Embryonic facial prominence (tissue), 1 donor: ENCODE measurements at regions not wholly inside any gene's neighbourhood (a gene's known extent, or its start where the extent isn't known, plus 50 kb on each side); places are given as distances from the start of the nearest gene placed in this dataset.
A peak's percentile ranks its signal among the peaks of the same experiment; 100 is the strongest.
"Not testable (repeated sequence)": the region's sequence is repeated elsewhere in the genome, so short reads cannot be mapped to it uniquely, and the experiment has no call there.

ENCODE experiments used
- DNase-seq: peaks from one replicate; pipeline ENCODE4 v3.0.0-alpha.2; 2016; ENCODE audit errors: extremely low spot score

DNA sequence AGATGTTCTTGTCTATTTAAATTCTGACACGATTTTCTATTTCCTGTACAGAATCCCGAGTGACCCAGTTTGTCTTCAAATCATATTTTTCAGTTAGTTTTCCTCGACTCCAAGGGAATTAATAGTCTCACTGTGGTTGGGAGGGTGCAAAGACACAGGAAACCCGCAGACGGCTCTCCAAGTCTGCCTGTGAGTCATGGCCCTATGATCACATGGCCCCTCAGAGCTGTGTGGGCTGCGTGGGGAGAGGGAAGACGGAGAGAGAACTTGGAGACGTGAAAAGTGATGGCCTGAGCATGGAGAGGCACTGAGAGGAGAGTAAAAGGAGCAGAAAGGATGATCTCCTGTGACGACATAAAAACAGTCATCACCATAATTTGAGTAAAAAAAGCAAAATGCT lies 989.9 kb downstream of the DCDC2C start:
- DNase-seq, result no peak

GRCh38 chr2:4695281-4695861 lies 992.0 kb downstream of the DCDC2C start:
- no peak for DNase-seq

- DNase-seq, result no peak
Measured at GRCh38 chr2:4715065-4715464, 977.1 kb upstream of the SOX11 start.

DNA sequence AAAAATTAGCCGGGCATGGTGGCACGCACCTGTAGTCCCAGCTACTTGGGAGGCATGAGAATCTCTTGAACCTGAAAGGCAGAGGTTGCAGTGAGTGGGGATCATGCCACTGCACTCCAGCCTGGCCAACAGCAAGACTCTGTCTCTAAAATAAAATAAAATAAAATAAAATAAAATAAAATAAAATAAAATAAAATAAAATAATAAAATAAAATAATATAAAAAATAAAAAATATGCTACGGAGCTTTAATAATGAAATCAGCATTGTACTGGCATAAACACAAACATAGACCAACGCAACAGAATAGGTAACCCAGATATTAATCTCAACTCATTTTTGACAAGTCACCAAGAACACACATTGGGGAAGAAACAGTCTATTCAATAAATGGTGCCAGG lies 973.4 kb upstream of the SOX11 start:
- no peak for DNase-seq

DNA sequence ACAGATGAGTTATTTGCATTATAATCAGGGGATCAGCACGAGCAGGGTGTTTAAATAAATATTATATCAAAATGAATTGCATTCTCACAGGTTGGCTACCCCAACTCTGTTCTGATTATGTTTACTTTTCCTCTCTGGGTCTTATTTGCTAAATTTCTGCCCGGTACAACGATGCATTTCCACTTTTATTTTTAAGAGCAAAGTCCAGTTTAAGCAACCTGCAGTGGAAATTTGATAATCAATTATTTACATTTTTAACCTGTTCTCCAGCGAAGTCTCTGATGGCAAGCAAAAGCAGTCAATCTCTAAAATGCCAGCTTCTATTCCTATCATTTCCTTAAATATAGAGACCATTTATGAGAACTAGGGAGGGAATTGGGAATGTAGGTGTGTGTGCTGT lies 966.6 kb upstream of the SOX11 start:
- DNase-seq, result no peak

DNA sequence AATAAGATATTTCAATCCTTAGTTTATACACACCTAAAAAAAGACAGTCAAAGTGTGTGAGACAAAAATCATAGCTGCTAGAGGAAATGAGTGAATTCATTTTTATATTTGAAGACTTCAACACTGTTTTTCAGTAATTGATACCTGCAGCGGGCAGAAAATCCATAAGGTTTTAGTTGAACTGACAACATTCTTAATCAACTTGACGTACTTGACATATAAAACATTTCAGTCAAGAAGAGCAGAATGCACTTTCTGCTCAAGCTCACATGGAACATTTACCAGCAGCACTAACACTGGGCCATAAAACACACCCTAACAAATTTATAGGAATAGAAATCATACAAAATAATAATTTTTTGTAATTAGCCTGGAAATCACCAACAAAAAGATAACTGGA lies 959.6 kb upstream of the SOX11 start:
- DNase-seq, result no peak

DNA sequence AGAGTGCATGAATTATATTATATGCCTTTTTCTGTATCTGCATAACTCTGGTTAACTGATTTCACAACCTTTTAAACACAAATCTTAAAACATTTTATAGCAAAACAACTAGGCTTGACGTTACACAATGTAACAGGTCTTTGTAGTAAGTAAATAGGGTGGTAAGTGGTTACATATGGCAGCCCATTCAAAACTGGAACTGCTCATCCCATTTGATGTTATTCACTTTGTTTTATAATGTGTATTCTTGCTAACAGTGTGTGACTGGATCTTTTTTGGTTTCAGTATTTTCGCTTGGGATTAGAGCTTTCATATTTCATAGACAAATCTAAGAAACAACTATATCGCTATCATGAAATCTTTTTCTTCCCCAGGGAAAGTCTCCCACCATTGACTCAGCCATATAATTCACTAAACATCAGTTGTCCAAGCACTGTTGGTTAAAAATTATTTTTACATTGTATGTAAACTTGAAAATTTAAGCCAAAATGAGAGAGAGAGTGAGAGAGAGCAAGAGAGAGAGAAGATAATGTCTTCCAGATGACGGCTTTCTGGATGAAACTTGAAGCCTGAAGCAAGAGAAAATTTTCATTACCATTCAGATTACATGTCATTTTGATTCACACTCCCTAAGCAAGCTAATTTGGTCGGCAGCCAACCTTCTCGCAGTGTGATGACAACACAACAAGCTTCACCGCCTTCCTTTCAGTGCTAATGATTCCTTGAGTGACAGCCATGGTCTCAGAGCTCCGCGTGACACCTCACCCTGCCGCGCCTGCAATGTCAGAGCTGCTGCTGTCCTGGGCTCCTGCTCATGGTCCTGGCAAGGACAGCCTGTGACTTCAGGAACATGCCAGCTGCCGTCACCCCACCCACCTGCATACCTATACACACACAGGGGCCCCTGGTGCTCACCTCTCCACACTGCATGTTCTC lies 946.9 kb upstream of the SOX11 start:
- peak; percentile 53 for DNase-seq

GRCh38 chr2:4753721-4754120 lies 938.5 kb upstream of the SOX11 start:
- no peak for DNase-seq

GRCh38 chr2:4762951-4763376 lies 929.2 kb upstream of the SOX11 start:
- peak; percentile 65 for DNase-seq

GRCh38 chr2:4765787-4766530 lies 926.2 kb upstream of the SOX11 start:
- no peak for DNase-seq

DNA sequence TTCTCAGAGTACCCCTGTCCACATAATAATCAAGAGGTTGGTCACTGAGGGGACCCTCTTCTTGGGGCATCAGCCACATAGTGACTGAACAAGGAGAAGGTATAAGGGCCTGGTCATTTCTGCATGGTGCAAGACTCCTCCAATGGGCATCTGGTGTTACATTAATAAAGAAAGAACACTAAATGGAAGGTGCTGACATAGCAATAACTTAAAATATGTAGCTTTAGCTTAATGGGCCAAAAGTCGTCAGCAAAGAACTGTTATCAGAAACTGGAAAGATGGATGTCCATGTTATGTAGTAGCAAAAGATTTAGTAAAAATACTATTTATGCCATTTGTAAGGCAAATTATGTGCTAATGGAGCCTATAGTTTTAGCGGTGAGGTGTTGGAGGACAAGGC lies 916.5 kb upstream of the SOX11 start:
- no peak for DNase-seq

DNA sequence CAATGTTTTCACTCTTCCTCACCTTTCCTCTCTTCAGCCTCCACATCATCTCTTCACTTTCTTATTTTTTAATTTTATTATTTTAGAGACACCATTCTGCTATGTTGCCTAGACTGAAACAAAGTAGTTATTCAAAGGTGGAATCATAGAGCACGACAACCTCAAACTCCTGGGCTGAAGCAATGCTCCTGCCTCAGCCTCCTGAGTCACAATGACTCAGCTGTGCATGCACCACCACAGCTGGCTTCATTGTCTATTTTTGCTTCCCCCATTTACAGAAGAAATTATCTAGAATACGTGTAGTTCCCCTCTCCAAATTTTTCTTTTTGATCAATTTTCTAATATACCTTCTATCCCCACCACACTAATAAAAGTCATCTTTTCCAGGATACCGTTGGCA lies 911.5 kb upstream of the SOX11 start:
- no peak for DNase-seq

GRCh38 chr2:4782647-4783046 lies 909.5 kb upstream of the SOX11 start:
- DNase-seq, result no peak

- no peak for DNase-seq
Measured at GRCh38 chr2:4791488-4791887, 900.7 kb upstream of the SOX11 start.

GRCh38 chr2:4792126-4792525 lies 900.1 kb upstream of the SOX11 start:
- DNase-seq, result no peak

DNA sequence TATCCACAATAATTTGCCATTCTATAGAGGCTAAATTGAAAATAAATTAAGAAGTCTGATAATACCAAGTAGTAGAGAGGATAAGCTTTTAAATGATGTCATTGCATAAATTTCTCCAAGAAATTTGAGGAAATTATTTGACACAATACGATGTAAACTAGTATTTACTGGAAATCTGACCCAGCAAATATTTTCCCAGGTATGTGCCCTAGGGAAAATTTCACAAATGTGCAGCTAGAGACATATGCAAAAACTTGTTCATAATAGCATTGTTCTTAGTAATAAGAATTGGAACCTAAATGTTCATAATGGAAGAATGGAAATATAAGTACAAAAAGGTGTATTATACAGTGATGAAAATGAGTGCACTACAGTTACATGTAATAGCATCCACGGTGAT lies 888.8 kb upstream of the SOX11 start:
- DNase-seq, result no peak

GRCh38 chr2:4814137-4814536 lies 878.0 kb upstream of the SOX11 start:
- DNase-seq, result not testable (repeated sequence)

DNA sequence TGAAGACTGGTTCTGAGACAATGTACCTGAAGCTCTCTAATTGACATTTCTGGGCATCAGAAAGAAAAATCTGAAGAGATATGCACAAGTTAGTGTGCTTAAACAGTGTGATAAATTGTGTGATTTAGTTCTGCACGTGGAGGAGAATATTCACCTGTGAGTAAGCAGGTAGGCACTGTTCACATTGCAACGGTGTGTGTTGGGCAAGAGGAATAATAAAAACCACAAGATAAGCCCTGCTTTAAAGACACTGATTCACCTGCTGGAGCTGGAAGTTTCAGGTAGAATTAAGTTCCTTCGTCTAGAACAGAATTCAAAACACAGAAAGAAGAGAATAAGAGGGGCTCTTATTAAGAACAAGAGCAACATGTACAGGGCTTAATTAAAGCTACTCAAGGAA lies 864.3 kb upstream of the SOX11 start:
- no peak for DNase-seq

GRCh38 chr2:4828682-4829374 lies 863.4 kb upstream of the SOX11 start:
- DNase-seq, result no peak

DNA sequence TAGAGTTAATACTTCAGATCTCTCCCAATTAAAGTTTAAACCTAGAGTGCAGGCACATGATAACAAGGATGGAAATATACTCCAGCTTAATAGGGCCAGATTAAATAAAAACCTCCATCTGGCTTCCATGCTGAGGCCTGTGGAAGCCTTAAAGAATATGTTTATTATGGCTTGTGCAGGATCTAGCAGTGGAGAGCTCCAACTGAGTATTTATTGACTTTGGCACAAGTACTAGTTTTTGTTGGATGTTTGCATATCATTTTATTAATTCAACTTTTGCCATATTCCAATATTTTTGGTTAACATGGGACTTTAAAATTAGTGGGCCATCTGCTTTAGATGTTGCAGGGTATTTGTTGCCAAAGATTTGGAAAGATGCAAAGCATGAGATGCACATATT lies 860.4 kb upstream of the SOX11 start:
- DNase-seq, result peak; percentile 17

DNA sequence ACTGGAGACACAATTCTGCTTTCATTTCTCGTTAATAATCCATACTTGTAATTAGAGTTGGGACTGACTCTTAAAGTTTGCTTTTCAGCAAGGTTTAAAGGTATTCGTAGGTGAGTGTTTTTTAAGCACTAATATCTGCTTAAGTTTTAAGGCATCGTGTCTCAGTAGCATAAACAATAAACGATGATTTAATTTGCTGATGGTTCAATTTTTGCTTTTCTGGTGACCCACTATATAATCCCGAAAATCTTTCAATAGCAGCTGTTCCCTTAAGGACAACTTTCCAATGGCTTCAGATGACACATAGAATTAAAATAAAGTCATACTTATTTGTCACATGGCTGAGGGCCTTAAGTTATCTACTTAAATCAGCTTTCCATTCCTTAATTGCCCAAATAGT lies 859.5 kb upstream of the SOX11 start:
- DNase-seq, result no peak

DNA sequence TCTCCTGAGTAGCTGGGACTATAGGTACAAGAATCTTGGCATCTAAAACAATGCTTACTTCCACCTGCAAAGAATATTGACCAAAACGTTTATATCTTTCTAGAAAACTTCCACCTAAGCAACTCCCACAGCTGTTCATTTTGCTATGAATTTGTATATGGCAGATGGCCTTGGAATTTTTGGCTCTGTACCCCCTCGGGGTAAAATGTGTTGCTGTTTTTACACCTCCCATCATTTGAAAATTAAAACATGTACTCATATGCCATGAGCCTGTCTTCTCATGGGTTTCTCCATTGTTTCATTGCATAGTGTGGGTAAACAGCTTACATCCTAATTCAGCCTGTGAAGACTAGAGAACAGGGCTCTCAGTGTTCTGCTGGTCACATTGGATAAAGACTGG lies 853.6 kb upstream of the SOX11 start:
- no peak for DNase-seq
